ENCODE measurements at regions not wholly inside any gene's neighbourhood (a gene's known extent, or its start where the extent isn't known, plus 50 kb on each side); places are given as distances from the start of the nearest gene placed in this dataset.

DNA sequence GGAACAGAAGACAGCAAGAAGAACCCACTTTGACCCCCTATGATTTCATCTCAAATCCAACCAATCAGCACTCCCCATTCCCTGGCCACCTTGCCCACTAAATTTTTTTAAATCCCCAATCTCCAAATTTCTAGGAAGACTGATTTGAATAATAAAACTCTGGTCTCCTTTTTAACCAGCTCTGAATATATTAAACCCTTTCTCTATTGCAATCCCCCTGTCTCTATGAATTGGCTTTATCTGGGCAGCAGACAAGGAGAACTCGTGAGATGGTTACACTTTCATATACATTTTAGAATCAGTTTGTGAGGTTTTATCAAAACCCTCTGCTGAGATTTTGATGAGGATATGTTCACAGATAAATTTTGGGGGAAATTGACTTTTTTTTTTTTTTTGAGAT, 90.3 kb upstream of the TRIM24 start:
- Mint-ChIP-seq H3K27me3 (ENCODE audit: low read depth in 3 of 3) (peaks cover 0 to 1% (median 0%) of the 10 kb centered on the region in 3 donors), H3K9me3 (peaks cover 8 to 36% (median 30%) of the 10 kb centered on the region in 7 donors), H3K4me3 (no peak overlapping the region), H3K27ac (no peak overlapping the region), H3K36me3 (no peaks in the 10 kb centered on the region), H3K4me1 (no peaks in the 10 kb centered on the region)
- H3K36me3 ChIP-seq (replicated peaks in 1 of 2; ENCODE audit: control insufficient read depth in 1 of 2, insufficient read depth in 2 of 2, low read length in 2 of 2) = no peaks in the 10 kb centered on the region
- H3K9me3 ChIP-seq (replicated peaks in 1 of 2; ENCODE audit: control insufficient read depth in 1 of 2, insufficient read depth in 1 of 2, low read length in 2 of 2) = peaks cover 53% of the 10 kb centered on the region in 2 donors
- no peak overlapping the region for H2AFZ ChIP-seq (ENCODE audit: insufficient read depth, low read depth, low read length, poor library complexity, severe bottlenecking)
- intact Hi-C loops (cut with micrococcal nuclease) = no loop called here
- no peak overlapping the region for H3K9ac ChIP-seq (ENCODE audit: insufficient read depth, low read length, poor library complexity, severe bottlenecking)
- H3K4me2 ChIP-seq (replicated peaks; ENCODE audit: extremely low read depth, low read length, poor library complexity, severe bottlenecking) = no peak overlapping the region
- no peaks in the 10 kb centered on the region for H3K27me3 ChIP-seq (ENCODE audit: control insufficient read depth in 2 of 2, insufficient read depth in 2 of 2, low read length in 2 of 2)
- no peaks in the 10 kb centered on the region for H4K20me1 ChIP-seq (ENCODE audit: insufficient read depth, low read length)
- H3K27ac ChIP-seq (ENCODE audit: low read depth in 1 of 2, low read length in 2 of 2) = no peak overlapping the region
- H3K79me2 ChIP-seq (ENCODE audit: insufficient read depth, low read length) = no peaks in the 10 kb centered on the region
- WGBS (ENCODE audit: insufficient coverage) = no CpG with 5 or more reads among the region's 1 CpG
- no peaks in the 10 kb centered on the region for H3K4me1 ChIP-seq (ENCODE audit: control insufficient read depth in 1 of 2, insufficient read depth in 2 of 2, low read length in 2 of 2)
- DNase-seq = no peak
- no peak overlapping the region for H3K4me3 ChIP-seq (replicated peaks in 1 of 3; ENCODE audit: low read depth in 2 of 3, low read length in 3 of 3)
- TF ChIP-seq, protein P1, sequence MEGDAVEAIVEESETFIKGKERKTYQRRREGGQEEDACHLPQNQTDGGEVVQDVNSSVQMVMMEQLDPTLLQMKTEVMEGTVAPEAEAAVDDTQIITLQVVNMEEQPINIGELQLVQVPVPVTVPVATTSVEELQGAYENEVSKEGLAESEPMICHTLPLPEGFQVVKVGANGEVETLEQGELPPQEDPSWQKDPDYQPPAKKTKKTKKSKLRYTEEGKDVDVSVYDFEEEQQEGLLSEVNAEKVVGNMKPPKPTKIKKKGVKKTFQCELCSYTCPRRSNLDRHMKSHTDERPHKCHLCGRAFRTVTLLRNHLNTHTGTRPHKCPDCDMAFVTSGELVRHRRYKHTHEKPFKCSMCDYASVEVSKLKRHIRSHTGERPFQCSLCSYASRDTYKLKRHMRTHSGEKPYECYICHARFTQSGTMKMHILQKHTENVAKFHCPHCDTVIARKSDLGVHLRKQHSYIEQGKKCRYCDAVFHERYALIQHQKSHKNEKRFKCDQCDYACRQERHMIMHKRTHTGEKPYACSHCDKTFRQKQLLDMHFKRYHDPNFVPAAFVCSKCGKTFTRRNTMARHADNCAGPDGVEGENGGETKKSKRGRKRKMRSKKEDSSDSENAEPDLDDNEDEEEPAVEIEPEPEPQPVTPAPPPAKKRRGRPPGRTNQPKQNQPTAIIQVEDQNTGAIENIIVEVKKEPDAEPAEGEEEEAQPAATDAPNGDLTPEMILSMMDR (IDR thresholded peaks at IDR 0.05) = no peak

DNA sequence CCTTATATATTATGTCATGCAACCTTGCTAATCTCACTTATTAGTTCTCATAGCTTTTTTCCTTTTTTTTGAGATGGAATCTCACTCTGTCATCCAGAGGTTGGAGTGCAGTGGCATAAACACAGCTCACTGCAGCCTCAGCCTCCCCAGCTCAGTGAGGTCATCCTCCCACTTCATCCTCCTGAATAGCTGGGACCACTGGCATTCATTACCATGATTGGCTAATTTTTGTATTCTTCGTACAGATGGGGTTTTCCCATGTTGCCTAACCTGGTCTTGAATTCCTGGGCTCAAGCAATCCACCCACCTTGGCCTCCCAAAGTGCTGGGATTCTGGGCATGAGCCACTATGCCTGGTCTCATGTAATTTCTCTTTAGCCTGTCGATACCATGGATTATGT, 89.1 kb upstream of the TRIM24 start:
- Histone ChIP-seq H4K20me1 (ENCODE audit: insufficient read depth, low read length) (no peaks in the 10 kb centered on the region), H3K9me3 (replicated peaks in 1 of 2; ENCODE audit: control insufficient read depth in 1 of 2, insufficient read depth in 1 of 2, low read length in 2 of 2) (peaks cover 51 to 53% of the 10 kb centered on the region in 2 donors), H2AFZ (ENCODE audit: insufficient read depth, low read depth, low read length, poor library complexity, severe bottlenecking) (no peak overlapping the region), H3K36me3 (replicated peaks in 1 of 2; ENCODE audit: control insufficient read depth in 1 of 2, insufficient read depth in 2 of 2, low read length in 2 of 2) (no peaks in the 10 kb centered on the region), H3K4me2 (replicated peaks; ENCODE audit: extremely low read depth, low read length, poor library complexity, severe bottlenecking) (no peak overlapping the region), H3K4me3 (replicated peaks in 1 of 3; ENCODE audit: low read depth in 2 of 3, low read length in 3 of 3) (no peak overlapping the region), H3K79me2 (ENCODE audit: insufficient read depth, low read length) (no peaks in the 10 kb centered on the region), H3K4me1 (ENCODE audit: control insufficient read depth in 1 of 2, insufficient read depth in 2 of 2, low read length in 2 of 2) (no peaks in the 10 kb centered on the region), H3K9ac (ENCODE audit: insufficient read depth, low read length, poor library complexity, severe bottlenecking) (no peak overlapping the region), H3K27me3 (ENCODE audit: control insufficient read depth in 2 of 2, insufficient read depth in 2 of 2, low read length in 2 of 2) (no peaks in the 10 kb centered on the region), H3K27ac (ENCODE audit: low read depth in 1 of 2, low read length in 2 of 2) (no peak overlapping the region)
- TF ChIP-seq, protein P1 (IDR thresholded peaks at IDR 0.05) = no peak
- H3K4me3 Mint-ChIP-seq = no peak overlapping the region
- no peak for DNase-seq
- peaks cover 11 to 37% (median 30%) of the 10 kb centered on the region in 7 donors for H3K9me3 Mint-ChIP-seq
- no peaks in the 10 kb centered on the region for H3K4me1 Mint-ChIP-seq
- peak overlapping the region in 1 of 7 donors; percentile 24 for H3K27ac Mint-ChIP-seq
- intact Hi-C loops (cut with micrococcal nuclease) = no loop called here
- 80% methylated on average over 1 of the region's 2 CpGs for WGBS (ENCODE audit: insufficient coverage)
- H3K36me3 Mint-ChIP-seq = no peaks in the 10 kb centered on the region
- H3K27me3 Mint-ChIP-seq (ENCODE audit: low read depth in 3 of 3) = peaks cover 0 to 1% (median 0%) of the 10 kb centered on the region in 3 donors

Measured in CD14-positive monocyte (primary cell).